Subcutaneous abdominal adipose tissue (tissue), 5 donors: ENCODE measurements at regions not wholly inside any gene's neighbourhood (a gene's known extent, or its start where the extent isn't known, plus 50 kb on each side); places are given as distances from the start of the nearest gene placed in this dataset.
A peak's percentile ranks its signal among the peaks of the same experiment; 100 is the strongest.

Source experiments
- H3K27ac ChIP-seq: one replicate; pipeline ENCODE4 v1.7.0; 2013; ENCODE audit warnings: low read depth, mild to moderate bottlenecking, inconsistent platforms, low read length, moderate library complexity
- H3K27me3 ChIP-seq, 5 donors: one replicate each; pipeline ENCODE4 v1.7.0; 2013; ENCODE audit warnings: low read length in 5 of 5, inconsistent platforms in 1 of 5; ENCODE audit not compliant: control insufficient read depth in 5 of 5, insufficient read depth in 4 of 5
- H3K36me3 ChIP-seq, 5 donors: one replicate each; pipeline ENCODE4 v1.7.0; 2013; ENCODE audit warnings: low read length in 5 of 5; ENCODE audit not compliant: control insufficient read depth in 5 of 5, insufficient read depth in 5 of 5
- H3K4me1 ChIP-seq, 5 donors: one replicate each; pipeline ENCODE4 v1.7.0; 2013; ENCODE audit warnings: low read length in 5 of 5, mild to moderate bottlenecking in 3 of 5, moderate library complexity in 1 of 5; ENCODE audit not compliant: control insufficient read depth in 5 of 5, insufficient read depth in 5 of 5
- H3K4me3 ChIP-seq, 5 donors: one replicate each; pipeline ENCODE4 v1.7.0; 2013; ENCODE audit warnings: low read length in 5 of 5, low read depth in 1 of 5
- H3K9ac ChIP-seq, 5 donors: one replicate each; pipeline ENCODE4 v1.7.0; 2013; ENCODE audit warnings: low read length in 5 of 5, mild to moderate bottlenecking in 4 of 5, moderate library complexity in 3 of 5
- H3K9me3 ChIP-seq, 5 donors: one replicate each; pipeline ENCODE4 v1.7.0; 2013; ENCODE audit warnings: low read length in 5 of 5; ENCODE audit not compliant: control insufficient read depth in 5 of 5
- donor health status: healthy.
- donor health status: healthy.
- donor health status: healthy.
- donor health status: healthy.
- donor health status: healthy.

DNA sequence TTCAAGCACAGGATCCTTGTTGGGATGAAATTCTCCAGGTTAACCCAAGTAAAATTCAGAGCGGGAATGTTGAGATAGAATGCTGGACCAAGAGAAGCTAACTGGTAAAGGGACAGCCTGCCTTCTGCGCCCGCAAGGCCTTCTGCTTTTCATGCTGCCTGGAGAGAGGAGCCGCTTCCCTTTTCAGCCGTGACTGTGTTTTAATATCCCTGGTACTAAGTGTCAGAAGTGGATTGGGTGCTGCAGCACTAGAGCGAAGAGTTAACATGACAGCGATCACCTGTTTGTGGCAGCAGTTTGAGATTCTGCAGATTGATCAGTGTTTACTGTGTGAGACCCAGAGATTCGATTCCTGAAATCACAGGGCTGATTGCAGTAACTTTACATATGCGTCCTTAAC lies 197.4 kb upstream of the ZNF536 start:
- no peak overlapping the region for H3K4me3 ChIP-seq
- H3K4me1 ChIP-seq: no peaks in the 10 kb centered on the region
- H3K9me3 ChIP-seq: peaks cover 0 to 6% (median 3%) of the 10 kb centered on the region in 5 donors
- no peak overlapping the region for H3K9ac ChIP-seq
- no peak overlapping the region for H3K27ac ChIP-seq
- H3K27me3 ChIP-seq: peaks cover 0 to 11% (median 4%) of the 10 kb centered on the region in 5 donors
- no peaks in the 10 kb centered on the region for H3K36me3 ChIP-seq

DNA sequence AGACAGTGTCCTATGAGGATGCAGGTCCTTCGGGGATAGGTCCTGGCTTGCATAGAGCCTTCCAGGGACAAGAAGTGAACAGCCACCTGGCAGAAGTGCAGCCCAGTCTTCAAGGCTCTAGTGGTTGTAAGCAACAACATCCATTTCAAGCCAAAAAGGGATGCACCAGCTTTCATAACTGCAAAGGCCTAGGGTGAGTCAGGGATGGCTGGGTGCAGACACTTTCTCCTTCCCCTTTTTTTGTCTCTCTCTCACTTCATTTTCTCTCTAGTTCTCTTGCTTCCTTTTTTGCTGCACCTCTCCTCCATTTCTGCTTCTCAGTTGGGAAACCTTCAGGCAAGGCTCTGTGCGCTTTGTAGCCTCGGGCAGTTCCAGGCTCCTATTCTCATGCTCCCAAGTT lies 196.2 kb upstream of the ZNF536 start:
- Histone ChIP-seq H3K27ac (no peak overlapping the region), H3K27me3 (peaks cover 0 to 11% (median 0%) of the 10 kb centered on the region in 5 donors), H3K9me3 (peaks cover 3 to 13% (median 6%) of the 10 kb centered on the region in 5 donors), H3K4me3 (no peak overlapping the region), H3K9ac (no peak overlapping the region), H3K36me3 (no peaks in the 10 kb centered on the region), H3K4me1 (no peaks in the 10 kb centered on the region)

DNA sequence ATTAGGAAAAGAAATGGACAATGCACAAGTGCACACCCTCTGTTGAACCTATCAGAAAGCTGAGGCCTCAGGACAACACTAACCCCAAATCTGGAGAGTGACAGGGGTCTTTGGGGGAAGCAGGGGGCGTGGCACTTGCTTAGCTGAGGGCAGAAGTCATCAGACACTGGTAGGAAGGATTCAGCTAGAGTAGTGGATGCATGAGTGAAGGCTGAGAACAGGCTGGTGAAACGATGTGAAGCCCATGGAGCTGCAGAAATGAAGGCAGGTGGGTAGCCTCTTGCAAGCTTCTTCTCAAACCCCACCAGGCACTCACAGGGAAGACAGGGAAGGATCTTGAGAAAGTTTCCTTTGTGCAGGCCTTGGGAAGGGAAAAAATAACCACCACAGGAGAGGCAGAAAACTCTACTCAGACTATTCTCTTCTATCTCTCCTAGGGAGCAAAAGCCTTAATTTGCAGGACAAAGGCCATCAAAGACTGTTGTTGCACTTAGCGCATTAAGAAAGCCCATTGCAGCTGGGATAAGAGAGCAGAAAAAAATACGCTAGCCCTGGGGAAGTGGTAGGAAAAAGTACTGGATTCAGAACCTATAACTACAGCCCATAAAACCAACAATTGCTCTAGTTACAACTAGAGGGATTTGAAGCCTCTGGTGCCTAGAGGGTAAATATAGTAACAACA lies 193.3 kb upstream of the ZNF536 start:
- no peaks in the 10 kb centered on the region for H3K27me3 ChIP-seq
- H3K27ac ChIP-seq: no peak overlapping the region
- H3K4me1 ChIP-seq: no peaks in the 10 kb centered on the region
- no peaks in the 10 kb centered on the region for H3K36me3 ChIP-seq
- H3K4me3 ChIP-seq: no peak overlapping the region
- peaks cover 11 to 34% (median 21%) of the 10 kb centered on the region in 5 donors for H3K9me3 ChIP-seq
- H3K9ac ChIP-seq: no peak overlapping the region

DNA sequence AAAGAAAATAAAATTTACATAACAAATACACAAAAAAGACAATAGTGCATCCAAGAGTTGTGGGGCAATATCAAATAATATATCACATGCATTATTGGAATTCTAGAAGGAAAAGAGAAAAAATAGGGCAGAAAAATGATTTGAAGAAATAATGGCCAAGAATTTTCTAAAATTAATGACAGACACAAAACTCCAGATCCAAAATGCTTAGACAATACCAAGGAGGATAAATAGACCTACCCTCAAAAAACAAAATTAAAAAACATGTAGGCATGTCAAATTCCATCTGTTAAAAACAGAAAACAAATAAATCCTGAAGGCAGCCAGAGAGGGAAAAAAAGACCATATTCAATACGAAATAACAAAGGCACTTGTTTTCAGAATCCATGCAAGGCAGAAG lies 191.5 kb upstream of the ZNF536 start:
- Histone ChIP-seq H3K9me3 (peaks cover 15 to 39% (median 26%) of the 10 kb centered on the region in 5 donors), H3K9ac (no peak overlapping the region), H3K4me1 (no peaks in the 10 kb centered on the region), H3K36me3 (no peaks in the 10 kb centered on the region), H3K27me3 (no peaks in the 10 kb centered on the region), H3K27ac (no peak overlapping the region), H3K4me3 (no peak overlapping the region)

DNA sequence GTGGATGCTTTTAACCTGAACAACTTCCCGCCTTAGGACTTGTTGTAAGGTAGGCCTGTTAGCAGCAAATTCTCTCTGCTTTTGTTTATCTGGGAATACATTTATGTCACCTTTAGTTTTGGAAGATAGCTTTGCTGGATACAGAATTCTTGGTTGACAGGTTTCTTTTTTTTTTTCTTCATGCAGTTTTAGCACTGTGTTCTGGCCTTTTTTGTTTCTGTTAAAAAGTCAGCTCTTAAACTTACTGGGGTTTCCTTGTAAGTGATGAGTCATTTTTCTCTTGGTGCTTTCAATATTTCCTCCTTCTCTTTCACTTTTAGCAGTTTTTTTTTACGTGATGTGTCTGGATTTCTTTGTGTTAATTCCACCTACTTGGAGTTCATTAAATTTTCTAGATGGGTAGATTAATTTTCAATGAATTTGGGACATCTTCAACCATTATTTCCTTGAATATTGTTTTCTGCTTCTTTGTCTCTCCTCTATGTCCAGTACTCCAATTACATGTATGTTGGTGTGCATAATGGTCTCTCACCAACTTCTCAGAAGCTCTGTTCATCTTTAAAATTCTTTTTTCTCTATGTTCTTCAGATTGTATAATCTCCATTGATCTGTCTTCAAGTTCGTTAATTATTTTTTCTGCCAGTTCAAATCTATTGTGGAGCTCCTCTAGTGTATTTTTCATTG lies 188.2 kb upstream of the ZNF536 start:
- Histone ChIP-seq H3K36me3 (no peaks in the 10 kb centered on the region), H3K27ac (no peak overlapping the region), H3K27me3 (no peaks in the 10 kb centered on the region), H3K4me3 (peak overlapping the region in 2 of 5 donors; percentile 3 to 47), H3K9me3 (peaks cover 15 to 39% (median 24%) of the 10 kb centered on the region in 5 donors), H3K4me1 (no peaks in the 10 kb centered on the region), H3K9ac (no peak overlapping the region)

DNA sequence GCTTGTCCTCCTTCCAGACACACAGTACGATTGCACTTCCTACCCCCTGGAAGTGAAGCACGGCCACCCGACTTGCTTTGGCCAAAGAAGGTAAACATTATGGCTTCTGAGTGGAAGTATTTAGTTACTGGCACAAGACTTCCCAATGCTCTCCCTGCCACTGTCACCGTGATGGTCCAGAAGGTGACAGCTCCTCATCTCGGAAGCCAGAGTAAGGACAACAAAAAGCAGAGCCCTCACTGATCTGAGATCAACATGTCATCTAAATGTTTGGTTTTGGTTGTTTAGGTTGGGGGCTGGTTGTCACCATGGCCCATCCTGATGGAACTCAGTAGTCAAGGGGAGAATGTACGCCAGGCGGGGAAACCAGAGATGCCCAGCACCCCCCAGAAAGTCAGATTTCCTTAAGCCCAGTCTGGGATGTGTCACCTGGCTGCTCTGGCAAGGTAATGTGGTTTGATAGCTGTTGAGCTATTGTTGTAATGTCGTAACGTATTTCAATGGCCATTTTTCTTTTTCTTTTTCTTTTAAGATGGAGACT lies 170.1 kb upstream of the ZNF536 start:
- Histone ChIP-seq H3K27ac (no peak overlapping the region), H3K4me3 (no peak overlapping the region), H3K27me3 (no peaks in the 10 kb centered on the region), H3K36me3 (no peaks in the 10 kb centered on the region), H3K4me1 (no peaks in the 10 kb centered on the region), H3K9me3 (peaks cover 0 to 23% (median 7%) of the 10 kb centered on the region in 5 donors), H3K9ac (no peak overlapping the region)

DNA sequence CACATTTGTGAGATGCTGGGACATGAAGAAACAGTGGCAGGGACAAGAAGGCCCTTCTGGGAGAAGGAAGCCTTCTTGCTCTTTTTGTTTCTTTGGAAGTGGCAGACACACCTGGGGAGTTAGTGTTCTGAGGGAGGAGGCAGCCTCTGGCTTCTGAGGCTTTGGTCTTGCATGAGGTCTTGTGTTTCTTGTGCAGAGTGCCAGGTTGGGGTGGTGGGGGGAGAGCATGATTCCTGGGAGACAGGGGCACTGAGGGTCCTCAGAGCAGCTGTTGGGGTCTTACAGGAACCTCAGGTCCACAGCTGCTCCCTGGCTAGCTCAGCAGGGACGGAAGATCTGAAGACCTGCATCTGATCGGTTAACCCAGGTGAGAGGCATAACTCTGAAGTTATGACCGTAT lies 167.5 kb upstream of the ZNF536 start:
- H3K9me3 ChIP-seq: peaks cover 2 to 21% (median 8%) of the 10 kb centered on the region in 5 donors
- no peaks in the 10 kb centered on the region for H3K4me1 ChIP-seq
- H3K36me3 ChIP-seq: no peaks in the 10 kb centered on the region
- H3K9ac ChIP-seq: no peak overlapping the region
- no peak overlapping the region for H3K27ac ChIP-seq
- peaks cover 0 to 8% (median 2%) of the 10 kb centered on the region in 5 donors for H3K27me3 ChIP-seq
- no peak overlapping the region for H3K4me3 ChIP-seq

DNA sequence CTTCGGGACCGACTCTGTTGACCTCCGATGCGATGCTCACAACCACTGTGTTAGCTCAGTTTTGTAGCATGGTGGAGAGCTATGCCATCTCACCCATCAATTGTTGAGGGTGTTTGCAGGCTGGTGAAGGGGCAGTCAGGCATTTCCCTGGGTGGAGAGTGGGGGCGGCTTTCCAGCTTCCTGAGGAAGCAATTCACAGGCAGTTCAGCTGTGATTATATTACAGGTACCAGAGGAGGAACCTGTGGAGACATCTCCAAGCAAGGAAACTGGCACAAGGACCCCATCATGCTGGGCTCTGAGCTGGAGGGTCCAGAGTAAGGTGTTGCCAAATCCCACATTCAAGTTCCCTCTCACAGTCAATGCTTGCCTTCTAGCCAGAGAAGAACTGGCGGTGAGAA lies 166.0 kb upstream of the ZNF536 start:
- Histone ChIP-seq H3K9ac (no peak overlapping the region), H3K27ac (no peak overlapping the region), H3K4me3 (no peak overlapping the region), H3K36me3 (no peaks in the 10 kb centered on the region), H3K9me3 (peaks cover 2 to 18% (median 8%) of the 10 kb centered on the region in 5 donors), H3K27me3 (peaks cover 0 to 13% (median 11%) of the 10 kb centered on the region in 5 donors), H3K4me1 (no peaks in the 10 kb centered on the region)

DNA sequence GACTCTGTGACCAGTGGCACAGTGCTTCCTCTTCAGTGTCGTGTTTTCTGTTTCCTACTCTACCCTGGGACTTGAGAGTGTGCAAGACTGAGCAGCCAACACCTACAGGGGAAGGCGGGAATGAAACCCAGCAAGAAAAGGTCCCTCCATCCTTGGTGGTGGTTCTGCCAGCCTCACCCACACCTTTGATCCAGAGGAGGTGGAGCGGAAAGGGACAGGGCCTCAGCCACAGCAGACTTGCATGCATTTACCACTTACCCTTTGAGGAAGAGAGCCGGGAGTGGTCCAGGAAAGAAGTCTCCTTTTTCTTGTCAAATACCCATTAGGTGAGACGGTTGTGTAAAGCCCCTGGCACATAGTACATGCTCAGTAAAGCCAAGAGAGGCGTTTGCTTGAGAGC lies 164.8 kb upstream of the ZNF536 start:
- Histone ChIP-seq H3K27ac (no peak overlapping the region), H3K9me3 (peaks cover 2 to 18% (median 8%) of the 10 kb centered on the region in 5 donors), H3K4me3 (peak overlapping the region in 1 of 5 donors; percentile 31), H3K36me3 (no peaks in the 10 kb centered on the region), H3K27me3 (peaks cover 0 to 16% (median 13%) of the 10 kb centered on the region in 5 donors), H3K9ac (no peak overlapping the region), H3K4me1 (no peaks in the 10 kb centered on the region)

DNA sequence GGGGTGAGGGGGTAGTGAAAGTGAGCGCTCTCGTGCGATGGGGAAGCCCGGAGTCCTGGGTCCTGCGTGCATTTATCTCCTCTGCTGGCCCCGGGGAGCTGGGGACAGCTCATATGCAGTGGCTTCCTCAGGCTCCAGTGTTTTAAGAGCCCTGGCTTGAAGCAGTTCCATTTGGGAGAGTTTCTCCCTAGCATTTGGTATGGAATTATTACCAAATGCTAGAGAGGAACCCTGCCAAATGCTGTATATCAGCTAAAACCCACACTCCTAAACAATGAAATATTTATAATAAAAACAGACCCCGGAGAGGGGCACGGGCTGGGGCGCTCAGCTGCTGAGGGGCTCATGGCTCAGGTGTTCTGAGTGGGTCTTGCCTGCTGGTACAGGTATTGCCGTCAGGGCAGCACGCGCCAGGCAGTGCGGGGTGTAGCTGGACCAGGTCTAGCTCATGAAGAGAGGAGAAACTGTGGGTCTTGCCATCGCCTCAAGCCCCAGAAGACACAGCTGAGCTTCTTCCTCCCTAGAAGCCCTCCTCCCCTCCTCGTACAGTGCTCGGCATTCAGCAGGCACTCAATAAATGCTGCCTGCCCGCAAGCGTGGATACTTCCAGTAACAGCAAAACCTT lies 163.6 kb upstream of the ZNF536 start:
- Histone ChIP-seq H3K27me3 (peaks cover 7 to 19% (median 13%) of the 10 kb centered on the region in 5 donors), H3K9me3 (peaks cover 2 to 18% (median 8%) of the 10 kb centered on the region in 5 donors), H3K4me3 (no peak overlapping the region), H3K36me3 (no peaks in the 10 kb centered on the region), H3K27ac (no peak overlapping the region), H3K9ac (no peak overlapping the region), H3K4me1 (no peaks in the 10 kb centered on the region)
